ENCODE measurements at regions not wholly inside any gene's neighbourhood (a gene's known extent, or its start where the extent isn't known, plus 50 kb on each side); places are given as distances from the start of the nearest gene placed in this dataset.
"Not testable (repeated sequence)": the region's sequence is repeated elsewhere in the genome, so short reads cannot be mapped to it uniquely, and the experiment has no call there.

DNA sequence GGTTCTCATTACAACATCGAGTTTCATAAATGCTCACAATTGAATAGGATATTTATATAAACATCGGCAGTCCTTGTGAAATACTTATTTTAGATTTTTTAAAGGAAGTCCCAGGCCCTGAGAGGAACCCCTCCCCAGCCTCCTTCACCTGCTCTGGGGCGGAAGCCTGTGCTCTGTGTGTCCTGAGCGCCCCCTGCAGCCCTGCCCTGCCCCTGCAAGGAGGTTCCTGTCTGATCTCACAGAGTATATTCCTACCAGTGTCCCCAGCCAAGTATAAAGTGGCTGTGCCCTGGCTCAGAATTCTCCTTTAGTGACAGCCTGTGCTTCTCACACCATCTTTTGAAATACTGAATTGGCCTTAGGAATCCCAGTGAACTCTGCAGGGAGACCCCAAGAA lies 659.5 kb downstream of the TMEM121 start:
- Histone ChIP-seq H3K4me1 (no peaks in the 10 kb centered on the region), H3K9me3 (no peaks in the 10 kb centered on the region), H3K36me3 (replicated peaks in 1 of 2; ENCODE audit: insufficient read depth in 1 of 2, low read depth in 2 of 2) (no peaks in the 10 kb centered on the region), H3K4me3 (no peak overlapping the region), H3K27ac (no peak overlapping the region), H3K27me3 (no peaks in the 10 kb centered on the region)
- intact Hi-C loops (cut with DNase I), result no loop called here
- ATAC-seq, result no peak
- 27 to 36% methylated on average over 4 of the region's 4 CpGs for WGBS, 2 donors
- DNase-seq, result peak in 2 of 4 donors; percentile 13 to 17
- TF ChIP-seq POLR2A (IDR thresholded peaks at IDR 0.05), result no peak
- TF ChIP-seq, protein P1, sequence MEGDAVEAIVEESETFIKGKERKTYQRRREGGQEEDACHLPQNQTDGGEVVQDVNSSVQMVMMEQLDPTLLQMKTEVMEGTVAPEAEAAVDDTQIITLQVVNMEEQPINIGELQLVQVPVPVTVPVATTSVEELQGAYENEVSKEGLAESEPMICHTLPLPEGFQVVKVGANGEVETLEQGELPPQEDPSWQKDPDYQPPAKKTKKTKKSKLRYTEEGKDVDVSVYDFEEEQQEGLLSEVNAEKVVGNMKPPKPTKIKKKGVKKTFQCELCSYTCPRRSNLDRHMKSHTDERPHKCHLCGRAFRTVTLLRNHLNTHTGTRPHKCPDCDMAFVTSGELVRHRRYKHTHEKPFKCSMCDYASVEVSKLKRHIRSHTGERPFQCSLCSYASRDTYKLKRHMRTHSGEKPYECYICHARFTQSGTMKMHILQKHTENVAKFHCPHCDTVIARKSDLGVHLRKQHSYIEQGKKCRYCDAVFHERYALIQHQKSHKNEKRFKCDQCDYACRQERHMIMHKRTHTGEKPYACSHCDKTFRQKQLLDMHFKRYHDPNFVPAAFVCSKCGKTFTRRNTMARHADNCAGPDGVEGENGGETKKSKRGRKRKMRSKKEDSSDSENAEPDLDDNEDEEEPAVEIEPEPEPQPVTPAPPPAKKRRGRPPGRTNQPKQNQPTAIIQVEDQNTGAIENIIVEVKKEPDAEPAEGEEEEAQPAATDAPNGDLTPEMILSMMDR (IDR thresholded peaks at IDR 0.05), result peak in 1 of 7 experiments; percentile 11

DNA sequence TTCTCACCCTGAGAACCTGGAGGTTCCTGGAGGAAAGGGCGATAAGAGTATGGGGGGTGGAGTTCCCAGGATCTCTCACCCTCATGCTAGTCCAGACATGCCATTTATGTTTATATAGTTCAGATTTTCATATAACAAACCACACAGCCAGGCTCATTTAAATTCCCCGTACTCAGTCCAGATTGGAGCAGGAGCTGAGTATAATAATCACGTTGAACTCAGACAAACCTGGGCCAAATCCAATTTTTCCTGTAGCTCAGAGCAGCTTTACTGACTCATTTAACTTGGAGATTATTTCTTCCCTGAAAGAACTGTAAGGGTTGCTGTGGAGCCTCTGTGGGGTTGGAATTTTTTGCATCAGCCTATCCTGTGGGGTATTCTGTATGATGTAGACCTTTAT lies 660.8 kb downstream of the TMEM121 start:
- no peaks in the 10 kb centered on the region for H3K36me3 ChIP-seq (replicated peaks in 1 of 2; ENCODE audit: insufficient read depth in 1 of 2, low read depth in 2 of 2)
- H3K9me3 ChIP-seq, result no peaks in the 10 kb centered on the region
- WGBS, 2 donors, result 35 to 45% methylated on average over 3 of the region's 3 CpGs
- no peak for ATAC-seq
- H3K4me1 ChIP-seq, result no peaks in the 10 kb centered on the region
- intact Hi-C loops (cut with DNase I), result no loop called here
- H3K27me3 ChIP-seq, result no peaks in the 10 kb centered on the region
- DNase-seq, result no peak
- TF ChIP-seq POLR2A (IDR thresholded peaks at IDR 0.05), result no peak
- TF ChIP-seq, protein P1 (IDR thresholded peaks at IDR 0.05), result no peak
- no peak overlapping the region for H3K4me3 ChIP-seq
- no peak overlapping the region for H3K27ac ChIP-seq

DNA sequence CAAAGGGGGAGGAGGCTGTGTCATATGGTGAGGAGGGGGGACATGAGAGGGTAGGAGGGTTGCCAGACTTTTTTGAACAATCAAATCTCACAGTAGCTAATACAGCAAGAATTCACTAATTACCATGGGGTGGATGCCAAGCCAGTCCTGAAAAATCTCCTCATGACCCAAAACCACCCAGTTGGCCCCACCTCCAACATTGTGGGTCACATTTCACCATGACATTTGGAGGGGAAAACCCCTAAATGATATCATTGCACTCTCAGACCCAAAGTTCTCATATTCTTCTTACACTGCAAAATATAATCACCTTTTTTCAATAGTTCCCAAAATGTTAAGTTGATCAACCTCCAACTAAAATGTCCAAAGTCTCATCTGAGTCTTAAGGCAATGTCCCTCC lies 666.3 kb downstream of the TMEM121 start:
- H3K4me1 ChIP-seq; DNase-seq; H3K9me3 ChIP-seq; H3K36me3 ChIP-seq (replicated peaks in 1 of 2; ENCODE audit: insufficient read depth in 1 of 2, low read depth in 2 of 2); ATAC-seq; H3K4me3 ChIP-seq; intact Hi-C loops (cut with DNase I); H3K27ac ChIP-seq; H3K27me3 ChIP-seq: not testable (repeated sequence)

DNA sequence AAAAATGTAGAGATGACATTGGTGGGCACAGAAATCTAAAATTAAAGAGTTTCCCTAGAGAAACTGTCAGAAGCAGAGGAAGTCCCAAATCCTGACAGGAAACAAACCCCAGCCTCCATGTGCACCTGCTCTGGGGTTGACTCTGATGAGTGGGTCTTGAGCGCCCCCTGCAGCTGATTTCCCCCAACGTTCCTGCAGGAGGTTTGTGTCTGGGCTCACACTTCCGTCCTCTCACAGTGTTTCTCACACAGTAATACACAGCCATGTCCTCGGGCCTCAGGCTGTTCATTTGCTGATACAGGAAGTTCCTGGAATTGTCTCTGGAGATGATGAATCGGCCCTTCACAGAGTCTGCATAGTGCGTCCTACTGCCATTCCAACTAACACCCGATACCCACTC lies 670.1 kb downstream of the TMEM121 start:
- intact Hi-C loops (cut with DNase I); H3K9me3 ChIP-seq; H3K4me3 ChIP-seq; H3K36me3 ChIP-seq (replicated peaks in 1 of 2; ENCODE audit: insufficient read depth in 1 of 2, low read depth in 2 of 2); ATAC-seq; H3K4me1 ChIP-seq; H3K27ac ChIP-seq; DNase-seq; H3K27me3 ChIP-seq: not testable (repeated sequence)
- WGBS, 2 donors, result 31 to 42% methylated on average over 5 to 7 of the region's 7 CpGs

DNA sequence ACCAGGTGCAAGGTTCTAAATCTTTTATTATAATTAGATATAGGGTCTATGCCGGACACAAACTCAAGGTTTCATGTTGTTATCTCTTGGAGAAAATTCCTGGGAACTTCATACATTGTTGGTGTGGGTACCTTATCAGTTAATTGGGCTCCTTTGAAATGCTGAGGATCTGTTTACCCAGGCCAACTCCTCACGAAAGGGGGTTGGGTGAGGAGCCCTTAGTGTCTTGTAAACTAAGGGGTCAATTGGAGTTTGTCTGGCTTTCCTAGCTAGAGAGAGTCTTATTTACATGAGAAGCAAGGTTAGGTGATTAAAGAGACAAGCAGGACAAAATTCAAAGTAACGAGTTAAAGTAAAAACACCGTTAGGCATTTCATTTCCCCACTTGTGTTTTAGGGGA lies 670.9 kb downstream of the TMEM121 start:
- H3K36me3 ChIP-seq (replicated peaks in 1 of 2; ENCODE audit: insufficient read depth in 1 of 2, low read depth in 2 of 2); H3K4me3 ChIP-seq; ATAC-seq; DNase-seq; H3K9me3 ChIP-seq; H3K4me1 ChIP-seq; H3K27me3 ChIP-seq; H3K27ac ChIP-seq; intact Hi-C loops (cut with DNase I): not testable (repeated sequence)
- WGBS, 2 donors, result 33 to 36% methylated on average over 4 of the region's 4 CpGs

DNA sequence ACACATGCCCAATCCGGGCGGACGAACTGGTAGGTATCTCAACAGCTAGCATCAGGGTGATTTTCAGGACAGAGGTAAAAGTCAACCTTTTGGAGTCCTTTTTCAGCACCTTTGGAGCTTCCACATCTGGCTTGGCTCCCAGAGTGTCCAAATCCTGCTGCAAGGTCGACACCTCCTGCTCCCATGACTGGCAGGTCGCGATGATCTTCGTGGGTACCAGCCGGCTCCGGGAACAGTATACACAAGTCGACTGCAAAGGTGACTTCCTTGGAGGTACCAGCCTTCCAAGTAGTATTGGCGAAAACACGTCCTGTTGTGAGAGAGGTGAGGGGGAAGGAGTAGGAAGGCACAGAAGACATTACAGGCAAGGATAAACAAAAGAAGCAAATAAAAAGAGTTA lies 672.7 kb downstream of the TMEM121 start:
- no peaks in the 10 kb centered on the region for H3K4me1 ChIP-seq
- H3K27ac ChIP-seq, result no peak overlapping the region
- WGBS, 2 donors, result 64 to 68% methylated on average over 12 of the region's 12 CpGs
- H3K36me3 ChIP-seq (replicated peaks in 1 of 2; ENCODE audit: insufficient read depth in 1 of 2, low read depth in 2 of 2), result no peaks in the 10 kb centered on the region
- TF ChIP-seq POLR2A (IDR thresholded peaks at IDR 0.05), result no peak
- TF ChIP-seq, protein P1 (IDR thresholded peaks at IDR 0.05), result no peak
- peaks cover 0 to 4% of the 10 kb centered on the region in 2 donors for H3K27me3 ChIP-seq
- H3K9me3 ChIP-seq, result no peaks in the 10 kb centered on the region
- intact Hi-C loops (cut with DNase I), result no loop called here
- no peak for ATAC-seq
- no peak overlapping the region for H3K4me3 ChIP-seq
- DNase-seq, result no peak

All from body of pancreas (tissue), 4 donors.